ENCODE measurements at regions not wholly inside any gene's neighbourhood (a gene's known extent, or its start where the extent isn't known, plus 50 kb on each side); places are given as distances from the start of the nearest gene placed in this dataset.

DNA sequence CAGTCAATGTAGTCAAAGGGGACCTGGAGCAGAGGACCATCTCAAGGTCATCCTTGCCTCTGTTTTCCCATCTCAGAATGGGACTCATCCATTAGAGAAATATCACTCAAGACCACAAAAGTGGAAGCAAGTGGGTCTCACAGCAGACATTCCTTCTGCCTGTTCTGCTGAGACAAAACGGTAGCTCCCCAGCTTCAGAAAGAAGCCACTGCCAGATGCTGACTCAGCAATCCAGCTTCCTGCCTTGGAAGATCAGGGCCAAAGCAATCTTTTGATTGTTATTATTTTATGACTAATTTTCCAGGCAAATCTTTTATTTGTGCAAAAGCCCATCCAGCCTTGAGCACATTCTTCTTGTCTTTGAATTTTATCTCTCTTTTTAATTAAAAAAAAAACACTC is 86.8 kb downstream of the CCT6B start:
- DNase-seq (ENCODE audit: extremely low read depth in 1 of 11, low read depth in 9 of 11, low spot score in 4 of 11): peak in 3 of 11 donors; percentile 1 to 9 (median 3)

- DNase-seq (ENCODE audit: extremely low read depth in 1 of 11, low read depth in 9 of 11, low spot score in 4 of 11): no peak
Measured at GRCh38 chr17:34872640-34873039, 88.6 kb downstream of the CCT6B start.

- no peak for DNase-seq (ENCODE audit: extremely low read depth in 1 of 11, low read depth in 9 of 11, low spot score in 4 of 11)
Measured at GRCh38 chr17:34869641-34870040, 91.6 kb downstream of the CCT6B start.

DNA sequence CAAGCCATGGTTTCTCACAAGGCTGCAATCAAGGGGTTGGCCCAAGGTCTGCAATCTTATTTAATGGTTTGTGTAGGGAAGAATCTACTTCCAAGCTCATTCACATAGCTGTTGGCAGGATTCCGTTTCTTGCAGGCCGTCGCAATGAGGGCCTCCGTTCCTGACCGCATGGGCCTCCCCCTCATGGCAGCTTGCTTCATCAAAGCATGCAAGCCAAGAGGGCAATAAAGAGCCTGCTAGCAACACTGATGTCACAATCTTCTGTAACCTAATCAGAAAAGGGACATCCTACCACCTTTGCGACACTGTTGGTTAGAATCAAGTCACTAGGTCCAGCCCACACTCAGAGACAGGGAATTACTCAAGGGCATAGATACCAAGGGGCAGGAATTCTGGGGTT is 95.5 kb downstream of the CCT6B start:
- DNase-seq (ENCODE audit: extremely low read depth in 1 of 11, low read depth in 9 of 11, low spot score in 4 of 11): no peak

DNA sequence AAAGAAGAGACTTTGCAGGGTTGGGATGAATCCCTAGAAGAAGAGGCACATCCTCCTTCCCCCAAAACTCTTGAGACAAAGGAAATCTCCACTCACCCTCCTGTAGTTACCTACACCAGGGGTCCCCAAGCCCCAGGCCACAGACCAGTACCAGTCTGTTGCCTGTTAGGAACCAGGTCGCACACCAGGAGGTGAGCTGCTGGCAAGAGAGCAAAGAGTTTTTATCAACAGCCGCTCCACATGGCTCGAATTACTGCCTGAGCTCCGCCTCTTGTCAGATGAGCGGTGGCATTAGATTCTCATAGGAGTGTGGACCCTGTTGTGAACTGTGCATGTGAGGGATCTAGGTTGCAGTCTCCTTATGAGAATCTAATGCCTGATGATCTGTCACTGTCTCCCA is 98.9 kb downstream of the CCT6B start:
- DNase-seq (ENCODE audit: extremely low read depth in 1 of 11, low read depth in 9 of 11, low spot score in 4 of 11): no peak

GRCh38 chr17:34861864-34862263 is 99.4 kb downstream of the CCT6B start:
- DNase-seq (ENCODE audit: extremely low read depth in 1 of 11, low read depth in 9 of 11, low spot score in 4 of 11): no peak

DNA sequence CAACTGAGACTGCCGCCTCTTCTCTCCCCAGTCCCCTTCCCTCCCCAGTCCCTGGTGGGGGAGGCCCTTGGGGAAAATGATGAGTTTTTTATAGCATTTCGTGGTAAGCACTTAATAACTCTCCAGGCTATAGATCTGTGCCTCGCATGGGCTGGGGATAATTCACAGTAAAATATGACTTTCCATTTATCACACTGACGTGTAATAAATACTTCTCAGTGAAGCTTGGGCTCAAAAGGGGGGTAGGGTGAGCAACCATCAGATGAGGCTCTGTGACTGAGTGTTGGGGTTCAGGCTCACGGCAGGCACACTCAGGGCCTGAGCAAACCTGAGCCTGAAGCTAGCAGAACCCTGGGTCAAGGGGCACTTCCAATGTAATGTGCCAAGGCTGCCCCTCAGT is 101.6 kb downstream of the CCT6B start:
- no peak for DNase-seq (ENCODE audit: extremely low read depth in 1 of 11, low read depth in 9 of 11, low spot score in 4 of 11)

DNA sequence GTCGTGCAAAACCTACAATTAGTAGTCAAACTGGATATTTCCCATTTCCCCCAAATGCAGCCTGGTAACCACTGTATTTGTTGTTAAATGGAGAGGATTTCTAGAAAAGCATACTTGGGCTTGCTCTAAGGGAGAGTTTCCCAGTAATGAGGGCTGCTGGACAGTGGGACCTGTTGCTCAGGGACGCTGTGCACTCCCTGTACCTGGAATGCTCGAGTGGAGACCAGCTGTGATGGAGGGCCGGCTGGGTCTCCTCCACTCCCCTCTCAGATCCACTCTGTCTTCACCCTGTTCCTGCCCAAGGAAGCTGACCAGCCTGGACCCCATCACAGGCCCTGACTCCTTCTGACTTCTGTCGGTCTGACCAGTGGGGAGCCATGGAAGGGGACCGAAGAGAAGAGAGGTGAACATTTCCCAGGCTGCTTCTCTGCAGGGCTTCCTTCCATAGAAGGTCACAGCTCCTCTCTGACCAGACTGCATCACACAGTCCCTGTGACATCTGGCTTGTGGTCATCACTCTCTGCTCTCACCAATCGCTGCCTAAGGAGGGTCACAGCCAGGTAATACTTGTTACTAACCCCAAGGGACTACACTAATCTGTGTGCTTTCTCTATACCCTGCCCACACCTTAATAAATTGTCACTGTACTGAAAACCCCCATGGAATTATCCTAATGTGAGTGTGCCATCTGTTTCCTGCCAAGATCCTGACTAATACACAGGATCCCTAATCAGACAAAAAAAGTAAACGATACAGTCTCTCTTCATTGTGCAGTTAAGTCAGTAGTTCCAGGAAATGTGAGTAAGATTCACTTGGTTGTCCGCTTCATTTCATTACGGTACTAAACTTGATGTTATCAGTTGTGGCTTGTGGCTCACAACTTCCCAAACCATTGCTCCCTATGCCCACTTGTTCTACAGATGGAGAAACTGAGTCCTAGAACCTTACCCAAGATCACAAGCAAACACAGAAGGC is 102.4 kb downstream of the CCT6B start:
- no peak for DNase-seq (ENCODE audit: extremely low read depth in 1 of 11, low read depth in 9 of 11, low spot score in 4 of 11)

DNA sequence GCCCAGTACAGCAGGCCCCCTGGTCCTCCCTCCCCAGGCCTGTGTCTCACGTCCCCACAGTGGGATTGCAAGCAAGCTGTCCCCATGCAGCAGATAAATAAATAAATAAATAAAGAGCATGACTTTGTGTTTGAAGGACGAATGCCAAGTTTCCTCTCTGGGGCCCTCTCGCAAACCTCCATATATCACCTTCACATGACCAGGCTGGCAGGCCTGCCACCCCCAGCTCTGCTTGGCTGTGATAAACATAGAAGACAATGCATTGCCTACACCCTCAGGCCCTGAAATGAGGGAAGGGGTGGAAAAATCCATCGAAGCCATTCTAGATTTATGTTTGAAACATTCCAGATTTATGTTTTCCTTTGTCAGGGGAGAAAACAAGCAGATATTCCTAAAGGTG is 107.3 kb downstream of the CCT6B start:
- DNase-seq (ENCODE audit: extremely low read depth in 1 of 11, low read depth in 9 of 11, low spot score in 4 of 11): no peak

DNA sequence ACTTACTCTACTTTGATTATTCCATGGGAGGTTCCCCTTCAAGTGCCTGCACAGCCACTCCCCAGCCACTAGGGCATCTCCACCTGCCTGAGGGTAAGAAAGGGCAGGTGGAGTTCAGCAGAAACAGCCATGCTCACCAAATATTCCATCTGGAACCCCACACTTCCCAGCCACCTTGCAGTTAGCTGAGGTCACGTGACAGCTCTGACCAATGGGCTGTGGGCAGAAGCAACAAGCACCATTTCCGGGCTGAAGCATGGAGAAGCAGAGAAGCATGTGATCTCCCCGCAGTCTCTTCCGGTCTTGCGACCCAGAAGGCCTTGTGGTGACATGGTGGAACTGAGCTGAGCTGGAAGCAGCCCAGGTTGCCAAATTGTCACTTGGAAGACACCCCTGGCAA is 108.6 kb downstream of the CCT6B start:
- no peak for DNase-seq (ENCODE audit: extremely low read depth in 1 of 11, low read depth in 9 of 11, low spot score in 4 of 11)

DNA sequence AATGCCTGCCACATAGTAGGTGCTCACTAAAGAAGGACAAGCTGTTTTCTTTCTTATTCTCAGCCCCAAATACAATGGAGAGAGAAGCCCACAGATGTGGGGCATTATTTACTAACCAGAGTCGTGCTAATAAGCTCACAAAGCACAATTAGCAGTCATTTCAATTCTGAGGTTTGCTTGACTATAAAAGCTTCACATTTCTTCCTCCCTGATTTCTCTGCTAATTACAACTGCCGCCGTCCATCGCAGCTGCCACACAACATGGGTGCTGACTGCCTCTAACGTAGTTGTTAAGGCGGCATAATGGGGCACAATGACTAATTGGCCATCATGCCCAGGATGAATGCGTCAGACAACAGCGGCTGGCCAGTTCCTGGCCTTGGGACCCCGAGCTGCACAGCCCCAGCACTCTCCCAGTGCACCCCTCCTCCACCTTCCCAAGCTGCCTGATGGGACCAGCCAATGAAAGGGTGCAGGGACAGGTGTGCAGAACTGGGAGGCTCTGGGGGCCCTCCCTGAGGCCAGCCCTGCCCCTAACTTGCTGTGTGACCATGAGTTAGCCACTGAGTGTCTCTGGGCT is 109.2 kb downstream of the CCT6B start:
- DNase-seq (ENCODE audit: extremely low read depth in 1 of 11, low read depth in 9 of 11, low spot score in 4 of 11): no peak

GRCh38 chr17:34850964-34851363 is 110.3 kb downstream of the CCT6B start:
- no peak for DNase-seq (ENCODE audit: extremely low read depth in 1 of 11, low read depth in 9 of 11, low spot score in 4 of 11)

DNA sequence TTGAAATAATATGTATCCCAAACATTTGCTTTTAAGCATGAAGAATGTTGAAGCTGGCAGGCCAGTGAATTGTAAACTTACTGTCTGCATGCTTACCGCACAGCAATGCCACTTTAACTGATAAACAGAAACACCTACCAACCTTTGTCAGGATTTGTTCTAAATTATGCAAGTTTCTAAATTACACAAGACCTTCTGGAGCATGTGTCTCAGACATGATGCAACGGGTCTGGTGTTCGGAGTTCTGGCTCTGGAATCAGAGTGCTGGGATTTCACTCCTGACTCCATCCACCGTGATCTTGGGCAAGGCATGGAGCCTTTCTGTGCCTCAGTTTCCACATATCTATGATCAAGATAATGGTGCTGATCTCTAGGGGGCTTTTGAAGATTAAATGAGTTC is 111.2 kb downstream of the CCT6B start:
- DNase-seq (ENCODE audit: extremely low read depth in 1 of 11, low read depth in 9 of 11, low spot score in 4 of 11): no peak

- no peak for DNase-seq (ENCODE audit: extremely low read depth in 1 of 11, low read depth in 9 of 11, low spot score in 4 of 11)
Measured at GRCh38 chr17:34847938-34848337, 113.3 kb downstream of the CCT6B start.

GRCh38 chr17:34845296-34845695 is 116.0 kb downstream of the CCT6B start:
- no peak for DNase-seq (ENCODE audit: extremely low read depth in 1 of 11, low read depth in 9 of 11, low spot score in 4 of 11)

- DNase-seq (ENCODE audit: extremely low read depth in 1 of 11, low read depth in 9 of 11, low spot score in 4 of 11): no peak
Measured at GRCh38 chr17:34843682-34844081, 117.6 kb downstream of the CCT6B start.

- no peak for DNase-seq (ENCODE audit: extremely low read depth in 1 of 11, low read depth in 9 of 11, low spot score in 4 of 11)
Measured at GRCh38 chr17:34842235-34842634, 119.0 kb downstream of the CCT6B start.

DNA sequence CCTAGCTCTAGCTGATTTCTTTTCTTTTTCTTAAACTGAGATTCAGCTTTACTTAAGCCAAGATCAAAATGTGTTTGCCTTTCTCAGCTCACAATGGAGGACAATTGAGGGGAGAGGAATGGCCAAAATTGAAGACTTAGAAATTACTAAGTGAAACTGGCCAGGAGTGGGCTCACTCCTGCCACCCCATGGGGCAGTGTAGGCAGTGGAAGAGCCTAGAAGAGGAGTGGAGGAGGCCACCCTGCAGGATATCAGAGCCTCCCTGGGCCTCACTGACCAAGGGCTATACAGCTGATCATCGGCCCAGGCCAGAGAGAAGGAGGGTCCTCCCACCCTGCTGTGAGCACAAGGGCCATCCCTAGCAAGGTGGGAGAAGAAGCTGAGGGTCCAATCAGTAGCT is 119.8 kb downstream of the CCT6B start:
- DNase-seq (ENCODE audit: extremely low read depth in 1 of 11, low read depth in 9 of 11, low spot score in 4 of 11): no peak

- DNase-seq (ENCODE audit: extremely low read depth in 1 of 11, low read depth in 9 of 11, low spot score in 4 of 11): peak in 2 of 11 donors; percentile 3 to 5
Measured at GRCh38 chr17:34840750-34841149, 120.5 kb downstream of the CCT6B start.

DNA sequence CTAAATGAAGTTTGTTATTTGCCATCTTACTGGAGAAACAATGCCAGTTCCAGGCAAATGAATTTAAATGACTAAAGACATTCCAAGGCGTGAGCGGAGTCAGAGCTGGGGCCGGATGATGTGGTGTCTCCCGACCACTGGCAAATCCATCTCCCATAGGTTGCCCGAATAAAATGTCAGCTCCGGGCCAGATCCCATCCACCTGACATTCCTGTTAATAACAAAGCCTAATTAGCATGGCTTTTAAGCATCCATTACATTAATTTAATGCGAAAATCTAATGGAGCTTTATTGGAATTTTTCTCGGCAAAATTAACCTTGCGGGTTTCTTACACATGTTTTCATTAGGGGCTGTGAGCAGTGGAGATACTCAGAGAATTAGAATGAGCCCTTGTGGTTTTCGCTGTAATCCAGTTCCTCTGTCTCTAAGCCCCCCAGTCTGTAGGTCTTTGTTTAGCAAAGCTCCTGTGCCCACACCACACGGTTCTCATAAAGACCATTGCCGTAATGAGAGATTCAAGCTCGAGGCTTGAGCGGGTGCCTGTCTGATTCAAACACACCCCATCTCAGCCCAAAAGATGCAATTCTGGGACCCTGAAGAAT is 123.3 kb downstream of the CCT6B start:
- DNase-seq (ENCODE audit: extremely low read depth in 1 of 11, low read depth in 9 of 11, low spot score in 4 of 11): no peak

Data from renal cortex interstitium (tissue), 11 donors.